Stimulated activated CD8-positive, alpha-beta memory T cell treated with anti-CD3 and anti-CD28 coated beads, Interleukin-4, amount 100 ng/mL, for 1 hour (primary cell): ENCODE measurements at regions not wholly inside any gene's neighbourhood (a gene's known extent, or its start where the extent isn't known, plus 50 kb on each side); places are given as distances from the start of the nearest gene placed in this dataset.
"Not testable (repeated sequence)": the region's sequence is repeated elsewhere in the genome, so short reads cannot be mapped to it uniquely, and the experiment has no call there.

Experiments
- DNase-seq, 2 donors: peaks; one replicate each; pipeline ENCODE4 v3.0.0-alpha.2; 2020; ENCODE audit warnings: low read depth in 2 of 2, low spot score in 1 of 2

- DNase-seq, result no peak
These were observed 395.2 kb downstream of the PAX1 start for GRCh38 chr20:22100686-22101085.

DNA sequence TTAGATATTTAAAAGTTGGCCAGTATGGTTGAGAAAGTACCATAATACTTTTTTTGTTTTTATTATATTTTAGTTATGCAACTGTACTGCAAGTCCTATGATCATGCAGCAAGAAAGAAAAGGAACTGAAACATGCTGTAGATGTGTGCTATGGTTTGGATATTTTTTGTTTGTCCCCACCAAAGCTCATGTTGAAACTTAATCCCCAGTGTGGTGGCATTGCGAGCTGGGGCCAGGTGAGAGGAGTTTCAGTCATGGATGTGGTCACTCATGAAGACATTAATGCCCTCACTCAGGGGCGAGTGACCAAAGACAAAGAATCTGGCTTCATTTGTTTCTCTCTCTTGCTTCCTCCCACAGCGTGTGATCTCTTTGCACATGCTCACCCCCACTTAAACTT lies 393.9 kb downstream of the PAX1 start:
- no peak for DNase-seq

DNA sequence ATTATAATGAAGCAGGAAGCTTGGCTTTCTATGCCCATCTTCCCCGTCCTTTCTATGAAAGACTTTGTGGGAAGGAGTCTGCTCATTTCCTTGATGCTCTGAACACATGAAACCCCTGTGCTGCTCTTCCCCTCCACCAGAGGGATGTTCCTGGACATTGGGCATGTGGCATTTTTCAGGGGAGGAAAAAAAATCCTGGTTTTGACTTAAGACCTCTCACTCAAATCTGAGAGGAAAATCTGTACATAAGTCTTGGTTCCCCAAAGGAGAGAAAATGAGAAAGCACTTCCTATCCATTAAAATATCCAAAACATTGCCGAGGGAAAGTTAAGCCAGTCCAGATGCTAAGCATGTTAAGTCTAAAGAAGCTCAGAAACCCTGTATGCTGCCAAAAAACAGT lies 393.0 kb downstream of the PAX1 start:
- DNase-seq, result no peak

DNA sequence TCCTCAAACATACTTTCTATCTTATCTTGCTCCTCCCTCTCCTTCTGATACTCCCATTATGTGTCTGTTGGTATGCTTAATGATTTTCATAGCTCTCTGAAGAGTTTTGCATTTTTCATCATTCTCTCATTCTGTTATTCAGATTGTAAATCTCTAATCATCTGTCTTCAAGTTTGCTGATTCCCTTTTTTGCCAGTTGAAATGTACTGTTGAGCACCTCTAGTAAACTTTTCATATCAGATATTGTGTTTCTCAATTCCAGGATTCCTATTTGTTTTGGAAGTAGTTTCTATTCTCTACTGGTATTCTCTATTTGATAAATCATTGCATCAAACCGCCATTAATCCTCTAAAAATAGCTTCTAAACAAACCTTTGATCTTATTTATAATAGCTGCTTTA lies 387.7 kb downstream of the PAX1 start:
- no peak for DNase-seq

- DNase-seq, result no peak
These were observed 383.4 kb downstream of the PAX1 start for GRCh38 chr20:22088882-22089281.

- DNase-seq, result no peak
These were observed 375.5 kb downstream of the PAX1 start for GRCh38 chr20:22080985-22081384.

GRCh38 chr20:22074635-22075034 lies 369.2 kb downstream of the PAX1 start:
- DNase-seq, result no peak

- DNase-seq, result no peak
These were observed 366.4 kb downstream of the PAX1 start for GRCh38 chr20:22071841-22072240.

DNA sequence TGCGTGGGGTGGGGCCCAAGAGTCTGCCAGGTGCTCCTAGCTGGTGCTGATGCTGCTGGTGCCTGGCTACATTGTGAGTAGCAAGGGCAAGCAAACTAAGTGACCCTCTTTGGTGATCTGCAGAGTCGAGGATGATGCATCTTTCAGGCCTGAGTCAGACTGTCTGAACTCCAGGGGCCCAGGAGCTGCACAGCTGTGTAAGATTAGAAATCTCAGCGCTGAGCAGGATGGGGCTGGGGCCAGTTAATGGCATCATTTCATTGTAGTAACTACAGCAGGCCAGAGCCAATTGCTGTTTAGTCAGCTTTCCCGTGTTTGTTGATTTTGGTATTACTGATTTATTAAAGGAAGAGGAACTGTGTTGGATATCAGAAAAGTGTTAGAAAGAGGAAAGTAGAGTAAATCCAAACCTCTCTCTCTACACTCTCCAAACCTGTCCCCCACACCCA lies 365.2 kb downstream of the PAX1 start:
- DNase-seq, result no peak

GRCh38 chr20:22063753-22064152 lies 358.3 kb downstream of the PAX1 start:
- no peak for DNase-seq

DNA sequence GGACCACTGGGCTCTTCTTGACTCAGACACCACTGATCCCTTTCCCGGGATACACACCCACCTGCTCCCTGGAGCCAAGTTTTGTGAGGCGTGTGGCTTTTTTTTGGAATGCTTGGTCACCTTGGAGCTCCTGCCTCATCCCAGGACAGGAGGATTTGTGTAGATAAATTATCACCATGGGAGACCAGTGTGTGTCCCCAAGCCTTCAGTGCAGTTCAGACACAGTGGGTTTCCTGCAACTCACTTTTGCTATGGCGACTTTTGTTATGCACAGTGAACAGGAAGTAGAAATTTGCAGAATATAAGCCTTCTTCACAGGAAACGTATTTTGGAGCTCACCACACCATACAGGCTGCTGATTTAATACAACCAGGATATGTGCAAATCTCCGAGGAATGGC lies 357.4 kb downstream of the PAX1 start:
- DNase-seq, result no peak

- no peak for DNase-seq
These were observed 355.1 kb downstream of the PAX1 start for GRCh38 chr20:22060610-22061009.

DNA sequence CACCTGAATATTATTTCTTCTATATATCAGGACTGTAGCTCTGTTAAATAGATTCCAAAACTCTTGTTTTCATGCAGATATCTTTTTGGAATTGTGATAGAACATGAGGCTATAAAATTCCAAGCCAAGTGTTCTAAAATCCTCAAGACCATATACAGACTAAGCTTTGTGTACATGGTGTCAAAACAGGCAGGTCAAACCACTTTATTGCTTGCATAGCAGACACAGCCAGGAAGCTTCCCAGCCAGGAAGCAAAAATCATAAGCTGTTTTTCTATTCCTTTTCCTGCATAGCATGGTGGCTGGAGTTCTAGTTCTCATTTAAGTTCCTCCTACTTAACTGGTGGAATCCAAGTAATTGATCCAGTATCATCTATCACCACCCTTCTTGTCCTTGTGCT lies 353.3 kb downstream of the PAX1 start:
- DNase-seq, result no peak

GRCh38 chr20:22055981-22056380 lies 350.5 kb downstream of the PAX1 start:
- no peak for DNase-seq

- no peak for DNase-seq
These were observed 346.7 kb downstream of the PAX1 start for GRCh38 chr20:22052025-22052650.

DNA sequence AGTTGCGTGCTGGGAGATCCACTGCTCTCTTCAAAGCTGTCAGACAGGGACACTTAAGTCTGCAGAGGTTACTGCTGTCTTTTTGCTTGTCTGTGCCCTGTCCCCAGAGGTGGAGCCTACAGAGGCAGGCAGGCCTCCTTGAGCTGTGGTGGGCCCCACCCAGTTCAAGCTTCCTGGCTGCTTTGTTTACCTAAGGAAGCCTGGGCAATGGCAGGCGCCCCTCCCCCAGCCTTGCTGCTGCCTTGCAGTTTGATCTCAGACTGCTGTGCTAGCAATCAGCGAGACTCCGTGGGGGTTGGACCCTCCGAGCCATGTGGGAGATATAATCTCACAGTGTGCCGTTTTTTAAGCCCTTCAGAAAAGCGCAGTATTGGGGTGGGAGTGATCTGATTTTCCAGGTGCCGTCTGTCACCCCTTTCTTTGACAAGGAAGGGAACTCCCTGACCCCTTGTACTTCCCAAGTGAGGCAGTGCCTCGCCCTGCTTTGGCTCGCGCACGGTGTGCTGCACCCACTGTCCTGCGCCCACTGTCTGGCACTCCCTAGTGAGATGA lies 340.6 kb downstream of the PAX1 start:
- not testable (repeated sequence) for DNase-seq

DNA sequence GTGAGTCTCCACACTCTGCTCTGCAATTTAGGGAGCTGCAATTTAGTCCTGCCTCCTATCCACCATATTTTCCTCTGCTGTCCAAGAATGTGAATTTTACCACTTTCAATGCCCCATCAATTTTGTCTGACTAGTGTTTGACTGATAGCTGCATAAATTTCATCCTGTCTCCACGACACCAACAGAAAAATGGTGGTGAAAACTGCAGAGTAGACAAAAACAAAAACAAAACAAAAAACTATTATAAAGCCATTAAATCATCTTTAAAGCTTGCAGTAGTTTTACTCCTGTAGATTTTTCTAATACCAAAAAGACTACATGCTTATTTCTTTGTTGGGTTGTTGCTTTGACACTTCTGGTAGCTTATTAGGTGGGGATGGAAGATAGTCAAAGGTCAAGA lies 322.0 kb downstream of the PAX1 start:
- no peak for DNase-seq

GRCh38 chr20:22020201-22020600 lies 314.7 kb downstream of the PAX1 start:
- no peak for DNase-seq

GRCh38 chr20:22008456-22008855 lies 303.0 kb downstream of the PAX1 start:
- no peak for DNase-seq

DNA sequence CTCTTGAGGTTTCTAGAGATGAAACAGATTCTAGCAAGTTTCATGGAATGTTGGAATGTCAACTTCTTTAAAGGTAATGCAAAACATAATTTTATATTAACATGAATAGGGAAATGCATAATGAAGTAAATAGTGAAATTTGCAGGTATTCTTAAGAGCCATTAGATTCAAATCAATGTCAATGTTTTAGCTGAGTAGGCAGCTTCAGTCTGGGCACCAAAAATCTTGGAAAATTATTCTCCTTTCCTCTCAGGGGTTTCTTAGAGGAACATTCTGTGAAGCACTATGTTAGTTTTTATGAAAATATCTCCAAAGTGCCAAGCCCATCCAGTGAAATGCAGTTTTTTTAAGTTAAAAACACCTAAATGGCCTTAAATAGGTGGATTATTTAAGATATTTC lies 300.8 kb downstream of the PAX1 start:
- DNase-seq, result no peak

DNA sequence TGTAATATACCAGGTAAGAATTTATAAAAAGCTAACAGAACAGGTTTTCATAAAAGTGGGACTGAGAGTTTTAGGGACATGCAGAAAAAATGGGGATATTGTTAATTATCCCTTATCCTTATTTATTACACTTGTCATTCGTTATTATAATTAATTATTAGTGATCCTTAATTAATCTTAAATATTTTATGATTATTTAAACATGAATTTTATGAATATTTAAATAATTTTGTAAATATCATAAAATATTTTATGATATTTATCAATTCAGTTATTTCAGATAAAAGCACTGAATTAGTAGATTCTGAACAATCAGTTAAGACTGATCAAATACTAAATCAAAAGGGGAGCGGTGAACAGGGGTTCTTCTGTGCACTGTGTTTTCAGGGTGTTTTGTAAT lies 300.1 kb downstream of the PAX1 start:
- no peak for DNase-seq

DNA sequence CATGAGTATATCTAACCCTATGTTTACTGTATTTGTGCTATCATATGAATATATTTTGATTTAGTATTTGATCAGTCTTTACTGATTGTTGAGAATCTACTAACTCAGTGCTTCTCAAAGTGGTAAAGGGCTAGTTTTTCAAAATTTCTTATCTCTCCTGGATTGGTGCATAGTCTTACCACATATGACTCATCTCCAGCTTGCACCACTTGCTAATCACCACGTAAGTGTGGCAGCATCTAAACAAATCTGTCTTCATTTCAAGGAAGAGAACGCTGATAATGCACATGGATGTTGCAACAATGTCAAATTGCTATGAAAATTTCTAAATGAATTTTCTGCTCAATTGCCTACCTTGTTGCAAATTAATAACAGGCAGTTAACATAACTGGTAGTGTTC lies 299.5 kb downstream of the PAX1 start:
- no peak for DNase-seq

DNA sequence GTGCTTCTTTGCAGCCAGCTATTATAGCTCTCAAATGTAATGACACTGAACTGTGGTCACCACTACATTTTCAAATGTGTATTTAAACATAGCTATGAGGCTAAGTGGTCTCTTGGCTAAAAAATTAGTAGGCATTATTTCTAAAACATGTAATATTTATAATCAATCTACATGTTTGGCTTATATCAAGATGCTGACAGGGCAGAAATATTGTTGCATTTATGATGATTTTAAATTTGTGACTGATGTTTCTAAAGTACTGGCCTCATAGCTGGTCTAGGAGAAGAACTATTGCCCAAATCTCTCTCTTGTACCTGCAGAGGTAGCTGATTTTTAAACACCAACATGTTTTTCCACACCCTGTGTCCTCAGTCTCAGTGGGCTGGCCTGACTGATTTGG lies 298.2 kb downstream of the PAX1 start:
- no peak for DNase-seq
